HepG2 (cell line): ENCODE measurements at regions not wholly inside any gene's neighbourhood (a gene's known extent, or its start where the extent isn't known, plus 50 kb on each side); places are given as distances from the start of the nearest gene placed in this dataset.

Source experiments
- ATAC-seq: fragments of 200-7000 bp; cut with Tn5 transposase; 3 replicates; pipeline ENCODE4 v1.9.1; 2020; ENCODE audit warnings: mild to moderate bottlenecking, moderate library complexity
- BruUV-seq: library from RNA; stranded (reverse); fragments of 400-500 nt; replicated peaks from 2 replicates; lab custom pipeline; 2021; lab: Mats Ljungman, UMichigan
- CTCF ChIA-PET: fragments of 300-600 bp; formaldehyde crosslinking; extraction: SDS; loops from one replicate; lab custom pipeline; 2021; ENCODE audit warnings: low total read pairs, inconsistent platforms, low intra/inter-chr PET ratio; lab: Yijun Ruan, JAX
- POLR2A ChIA-PET: fragments of 350-600 bp; sonication (Branson Sonifier 250); formaldehyde crosslinking; loops from one replicate; lab custom pipeline; 2020; ENCODE audit warnings: antibody characterized with exemption, inconsistent platforms; lab: Yijun Ruan, JAX
- DNase-seq: peaks from one replicate; pipeline ENCODE4 v3.0.0-alpha.2; 2015; ENCODE audit warnings: low spot score
- FAIRE-seq: peaks from 3 replicates; lab custom pipeline; 2011; peaks lifted over from hg19 to GRCh38; lab: Jason Lieb, UNC
- H2AFZ ChIP-seq: one replicate; pipeline ENCODE4 v1.6.1; 2011; ENCODE audit warnings: low read length, inconsistent platforms
- H3K27ac ChIP-seq: fragments of 300-600 bp; 3 replicates; pipeline ENCODE4 v1.8.0; 2011; ENCODE audit warnings: mixed run types, mild to moderate bottlenecking, mixed read lengths, low read length, inconsistent platforms; ENCODE audit not compliant: insufficient read depth; ENCODE audit errors: extremely low read length
- H3K27me3 ChIP-seq, 2 experiments: fragments of 200-600 bp in 1 of 2; 2 replicates in 1 of 2; 3 replicates in 1 of 2; pipeline versions ENCODE4 v1.6.0 to v1.8.0; 2011; ENCODE audit warnings: low read length in 2 of 2, mild to moderate bottlenecking in 2 of 2, moderate library complexity in 2 of 2, inconsistent platforms in 1 of 2; ENCODE audit not compliant: insufficient read depth in 2 of 2, control insufficient read depth in 1 of 2
- H3K36me3 ChIP-seq, 2 experiments: fragments of 200-600 bp in 1 of 2; replicated peaks in 1 of 2; 2 replicates in 1 of 2; 3 replicates in 1 of 2; pipeline versions ENCODE4 v1.5.1 to v1.8.0; 2011; ENCODE audit warnings: low read length in 2 of 2, inconsistent platforms in 1 of 2; ENCODE audit not compliant: insufficient read depth in 2 of 2, control insufficient read depth in 1 of 2
- H3K4me1 ChIP-seq: 2 replicates; pipeline ENCODE4 v1.5.1; 2012; ENCODE audit warnings: low read length, inconsistent platforms; ENCODE audit not compliant: insufficient read depth
- H3K4me2 ChIP-seq: 2 replicates; pipeline ENCODE4 v1.6.0; 2011; ENCODE audit warnings: low read depth, low read length, inconsistent platforms
- H3K4me3 ChIP-seq, 3 experiments: fragments of 200-600 bp in 1 of 3; sonication (generic), shearing (Covaris generic) in 1 of 3; replicated peaks in 1 of 3; 2 replicates each; pipeline ENCODE4 v1.5.1; 2011 to 2016; ENCODE audit warnings: low read length in 3 of 3, inconsistent platforms in 2 of 3, low read depth in 2 of 3, mild to moderate bottlenecking in 2 of 3, control low read depth in 1 of 3, mixed read lengths in 1 of 3; ENCODE audit not compliant: insufficient read depth in 1 of 3
- H3K79me2 ChIP-seq: one replicate; pipeline ENCODE4 v1.6.1; 2011; ENCODE audit warnings: low read length, inconsistent platforms; ENCODE audit not compliant: insufficient read depth
- H3K9ac ChIP-seq: 2 replicates; pipeline ENCODE4 v1.6.0; 2011; ENCODE audit warnings: mild to moderate bottlenecking, low read depth, low read length, inconsistent platforms; ENCODE audit not compliant: insufficient read depth
- H3K9me3 ChIP-seq: 2 replicates; pipeline ENCODE4 v1.5.1; 2012; ENCODE audit warnings: mild to moderate bottlenecking, low read length
- H4K20me1 ChIP-seq: 2 replicates; pipeline ENCODE4 v1.6.0; 2011; ENCODE audit warnings: inconsistent platforms, mild to moderate bottlenecking, low read length, moderate library complexity; ENCODE audit not compliant: insufficient read depth
- BRCA1 ChIP-seq: sonication (generic); formaldehyde crosslinking; IDR thresholded peaks from 2 replicates; pipeline ENCODE4 v1.4.0; 2020; ENCODE audit warnings: missing genetic modification reagents
- CAMTA2 ChIP-seq: sonication (generic); formaldehyde crosslinking; IDR thresholded peaks from 2 replicates; pipeline ENCODE4 v1.4.0; 2020; ENCODE audit warnings: mild to moderate bottlenecking, missing genetic modification reagents, borderline replicate concordance
- CREB1 ChIP-seq, 2 experiments: fragments of 450-650 bp in 1 of 2; IDR thresholded peaks; 2 replicates each; pipeline ENCODE4 v1.6.1; 2016 to 2017; ENCODE audit warnings: control low read depth in 1 of 2, mild to moderate bottlenecking in 1 of 2, missing compliant biosample characterization in 1 of 2, missing genetic modification characterization in 1 of 2
- KDM5A ChIP-seq: fragments of 200-600 bp; sonication (generic); IDR thresholded peaks from 2 replicates; pipeline ENCODE4 v1.7.0; 2018; ENCODE audit warnings: antibody characterized with exemption, mild to moderate bottlenecking, low read length, borderline replicate concordance
- MBNL3 ChIP-seq: fragments of 250-450 bp; sonication (Bioruptor Pico); conservative IDR thresholded peaks from 2 replicates; pipeline ENCODE4 v1.8.0; 2022; ENCODE audit warnings: mild to moderate bottlenecking, inconsistent platforms
- NFIC ChIP-seq: IDR thresholded peaks from 2 replicates; pipeline ENCODE4 v1.6.1; 2012; ENCODE audit warnings: mild to moderate bottlenecking, low read length, inconsistent platforms
- NFYB ChIP-seq: sonication (generic); formaldehyde crosslinking; IDR thresholded peaks from 2 replicates; pipeline ENCODE4 v1.4.0; 2020; ENCODE audit warnings: missing genetic modification reagents
- TFDP1 ChIP-seq: IDR thresholded peaks from 2 replicates; pipeline ENCODE4 v1.6.1; 2016; ENCODE audit warnings: missing compliant biosample characterization, missing genetic modification reagents, borderline replicate concordance
- ZNF142 ChIP-seq: sonication (generic); formaldehyde crosslinking; IDR thresholded peaks from 2 replicates; pipeline ENCODE4 v1.4.0; 2020; ENCODE audit warnings: missing genetic modification reagents
- ZNF234 ChIP-seq: sonication (generic); formaldehyde crosslinking; conservative IDR thresholded peaks from 2 replicates; pipeline ENCODE4 v1.5.1; 2020; ENCODE audit warnings: mild to moderate bottlenecking, missing genetic modification reagents
- ZNF414 ChIP-seq: sonication (generic); formaldehyde crosslinking; IDR thresholded peaks from 2 replicates; pipeline ENCODE4 v1.5.0; 2020; ENCODE audit warnings: missing genetic modification reagents
- ZNF530 ChIP-seq: sonication (generic); formaldehyde crosslinking; IDR thresholded peaks from 2 replicates; pipeline ENCODE4 v1.5.0; 2020; ENCODE audit warnings: low read depth, mild to moderate bottlenecking, missing genetic modification reagents
- ZNF556 ChIP-seq: sonication (generic); formaldehyde crosslinking; IDR thresholded peaks from 2 replicates; pipeline ENCODE4 v1.4.0; 2020; ENCODE audit warnings: mild to moderate bottlenecking, missing genetic modification reagents, borderline replicate concordance
- ZNF558 ChIP-seq: sonication (generic); formaldehyde crosslinking; IDR thresholded peaks from 2 replicates; pipeline ENCODE4 v1.9.0; 2022; ENCODE audit warnings: mild to moderate bottlenecking, missing genetic modification reagents, borderline replicate concordance
- ZNF749 ChIP-seq: sonication (generic); formaldehyde crosslinking; IDR thresholded peaks from 2 replicates; pipeline ENCODE4 v1.8.0; 2022; ENCODE audit warnings: mild to moderate bottlenecking, missing genetic modification reagents, moderate library complexity, borderline replicate concordance
- ZSCAN5A ChIP-seq: sonication (generic); formaldehyde crosslinking; IDR thresholded peaks from 2 replicates; pipeline ENCODE4 v1.8.0; 2022; ENCODE audit warnings: mild to moderate bottlenecking, missing genetic modification reagents, borderline replicate concordance
- WGBS: methylation state at CpG from one replicate; pipeline ENCODE4 v1.1.6; 2017; ENCODE audit warnings: low lambda C conversion rate; 5-methylcytosine and 5-hydroxymethylcytosine counted together
- in situ Hi-C: cut with HindIII; loops from 2 replicates; pipeline ENCODE4 v1.10.0; 2017; ENCODE audit warnings: low pct_unique_long_range_greater_than_20kb; ENCODE audit not compliant: extremely low pct_ligation_motif_present
- intact Hi-C: fragments of 100-400 bp; cut with micrococcal nuclease; formaldehyde crosslinking; loops from one replicate; pipeline ENCODE4 v1.10.0; 2022; ENCODE audit not compliant: unreplicated experiment

GRCh38 chr14:49428076-49428475, 158.1 kb downstream of the RPS29 start:
- H4K20me1 ChIP-seq: no peaks in the 10 kb centered on the region
- ATAC-seq (no peak), DNase-seq (no peak), FAIRE-seq (no peak)
- no peak overlapping the region for H3K9ac ChIP-seq
- BruUV-seq: no TSS peak
- H3K4me3 ChIP-seq: no peak overlapping the region
- WGBS: 2% methylated on average over 2 of the region's 2 CpGs
- H2AFZ ChIP-seq: no peak overlapping the region
- H3K4me2 ChIP-seq: no peak overlapping the region
- H3K9me3 ChIP-seq: no peaks in the 10 kb centered on the region; the same call in none of the 2 replicates
- H3K79me2 ChIP-seq: no peaks in the 10 kb centered on the region
- H3K4me1 ChIP-seq: no peaks in the 10 kb centered on the region
- in situ Hi-C loops: no loop called here
- CTCF ChIA-PET: no interaction called here
- intact Hi-C loops: no loop called here
- TF ChIP-seq KDM5A (no peak), ZNF530 (CRISPR knock-in tag) (no peak), NFYB (CRISPR knock-in tag) (no peak), BRCA1 (CRISPR knock-in tag) (no peak), ZNF414 (CRISPR knock-in tag) (no peak), CAMTA2 (CRISPR knock-in tag) (no peak), ZNF556 (no peak), TFDP1 (CRISPR knock-in tag) (no peak), CREB1 (IDR thresholded peaks at IDR 0.05) (no peak), CREB1 (CRISPR knock-in tag; IDR thresholded peaks at IDR 0.05) (no peak), ZNF558 (CRISPR knock-in tag) (no peak), NFIC (no peak), ZSCAN5A (CRISPR knock-in tag) (no peak), ZNF234 (no peak), MBNL3 (no peak), ZNF749 (CRISPR knock-in tag) (no peak), ZNF142 (CRISPR knock-in tag) (no peak)
- TF ChIP-seq, all 625 proteins: peak for 0
- H3K36me3 ChIP-seq: no peaks in the 10 kb centered on the region
- no peaks in the 10 kb centered on the region for H3K27me3 ChIP-seq
- POLR2A ChIA-PET: no interaction called here
- no peak overlapping the region for H3K27ac ChIP-seq
